SK-N-SH (cell line): ENCODE measurements at regions not wholly inside any gene's neighbourhood (a gene's known extent, or its start where the extent isn't known, plus 50 kb on each side); places are given as distances from the start of the nearest gene placed in this dataset.

Experiments used
- CTCF ChIA-PET: fragments of 300-600, 350-600 bp; formaldehyde crosslinking; extraction: SDS; loops from one replicate; lab custom pipeline; 2021; lab: Yijun Ruan, JAX
- POLR2A ChIA-PET: fragments of 350-600 bp; sonication (Branson Sonifier 250); formaldehyde crosslinking; extraction: SDS; loops from one replicate; lab custom pipeline; 2020; ENCODE audit warnings: antibody characterized with exemption, inconsistent platforms; lab: Yijun Ruan, JAX
- DNase-seq: peaks from one replicate; pipeline ENCODE4 v3.0.0; 2012
- H2AFZ ChIP-seq: fragments of 200-600 bp; sonication (generic); 2 replicates; pipeline ENCODE4 v1.8.1; 2016; ENCODE audit warnings: antibody characterized with exemption, mild to moderate bottlenecking, low read depth
- H3F3A ChIP-seq: fragments of 200-600 bp; sonication (generic); replicated peaks from 2 replicates; pipeline ENCODE3; 2016; ENCODE audit warnings: antibody characterized with exemption, mild to moderate bottlenecking; ENCODE audit not compliant: insufficient read depth
- H3K27ac ChIP-seq, 2 experiments: fragments of 200-500 bp in 1 of 2; fragments of 200-600 bp in 1 of 2; sonication (Bioruptor generic) in 1 of 2; sonication (generic), shearing (Covaris generic) in 1 of 2; 2 replicates each; pipeline versions ENCODE4 v1.5.1 to v1.6.1; 2014 to 2016; ENCODE audit warnings: low read depth in 2 of 2, inconsistent platforms in 1 of 2, low read length in 1 of 2, mild to moderate bottlenecking in 1 of 2, mixed read lengths in 1 of 2
- H3K27me3 ChIP-seq: fragments of 200-600 bp; sonication (generic), shearing (Covaris generic); 2 replicates; pipeline ENCODE4 v1.6.1; 2016; ENCODE audit warnings: mixed run types; ENCODE audit not compliant: insufficient read depth
- H3K36me3 ChIP-seq, 2 experiments: fragments of 200-500 bp in 1 of 2; fragments of 200-600 bp in 1 of 2; sonication (Bioruptor generic) in 1 of 2; sonication (generic) in 1 of 2; replicated peaks in 1 of 2; 2 replicates each; pipeline versions ENCODE3 to v1.5.1; 2014 to 2016; ENCODE audit warnings: low read length in 1 of 2, mild to moderate bottlenecking in 1 of 2; ENCODE audit not compliant: insufficient read depth in 2 of 2, control insufficient read depth in 1 of 2
- H3K4me1 ChIP-seq, 2 experiments: fragments of 200-500 bp in 1 of 2; fragments of 200-600 bp in 1 of 2; sonication (Bioruptor generic) in 1 of 2; sonication (generic), shearing (Covaris generic) in 1 of 2; 2 replicates each; pipeline versions ENCODE4 v1.5.1 to v1.6.1; 2014 to 2016; ENCODE audit warnings: low read depth in 1 of 2, low read length in 1 of 2, mixed run types in 1 of 2; ENCODE audit not compliant: insufficient read depth in 2 of 2, control insufficient read depth in 1 of 2
- H3K4me2 ChIP-seq: fragments of 200-600 bp; sonication (generic), shearing (Covaris generic); 2 replicates; pipeline ENCODE4 v1.6.1; 2017; ENCODE audit warnings: mixed run types
- H3K4me3 ChIP-seq, 2 experiments: fragments of 200-500 bp in 1 of 2; fragments of 200-600 bp in 1 of 2; sonication (Bioruptor generic) in 1 of 2; sonication (generic), shearing (Covaris generic) in 1 of 2; 2 replicates each; pipeline versions ENCODE4 v1.5.1 to v1.8.1; 2014 to 2016; ENCODE audit warnings: low read depth in 2 of 2, inconsistent platforms in 1 of 2, low read length in 1 of 2, mild to moderate bottlenecking in 1 of 2, mixed read lengths in 1 of 2, moderate library complexity in 1 of 2
- H3K79me2 ChIP-seq: fragments of 200-600 bp; sonication (generic); 2 replicates; pipeline ENCODE4 v1.8.1; 2017; ENCODE audit warnings: mild to moderate bottlenecking; ENCODE audit not compliant: insufficient read depth
- H3K9ac ChIP-seq: fragments of 200-600 bp; sonication (generic); 2 replicates; pipeline ENCODE4 v1.6.1; 2017; ENCODE audit warnings: mixed run types
- H3K9me2 ChIP-seq: fragments of 200-600 bp; sonication (generic); 2 replicates; pipeline ENCODE4 v1.6.1; 2017; ENCODE audit warnings: mixed run types
- H3K9me3 ChIP-seq: fragments of 200-600 bp; sonication (generic); 2 replicates; pipeline ENCODE4 v1.6.1; 2017; ENCODE audit warnings: mixed run types, mild to moderate bottlenecking, moderate library complexity
- H4K20me1 ChIP-seq: fragments of 200-600 bp; sonication (generic); 2 replicates; pipeline ENCODE4 v1.6.1; 2017; ENCODE audit warnings: mild to moderate bottlenecking, mixed run types; ENCODE audit not compliant: insufficient read depth
- ELF1 ChIP-seq: IDR thresholded peaks from 2 replicates; pipeline ENCODE4 v1.4.0; 2012
- EP300 ChIP-seq, 2 experiments: IDR thresholded peaks; 2 replicates each; pipeline versions ENCODE4 v1.4.0 to v1.6.1; 2012; ENCODE audit warnings: borderline replicate concordance in 1 of 2, low read depth in 1 of 2, low read length in 1 of 2
- EZH2phosphoT487 ChIP-seq: fragments of 200-600 bp; sonication (generic); IDR thresholded peaks from 2 replicates; pipeline ENCODE4 v1.6.1; 2017; ENCODE audit warnings: low read depth, mixed run types, mild to moderate bottlenecking, antibody characterized with exemption, moderate library complexity, borderline replicate concordance
- FOXJ3 ChIP-seq: sonication (generic); formaldehyde crosslinking; IDR thresholded peaks from 2 replicates; pipeline ENCODE4 v1.5.1; 2020; ENCODE audit warnings: mild to moderate bottlenecking, missing genetic modification reagents
- FOXM1 ChIP-seq: IDR thresholded peaks from 2 replicates; pipeline ENCODE4 v1.4.0; 2012; ENCODE audit warnings: low read depth, mild to moderate bottlenecking
- GATA2 ChIP-seq: sonication (generic); formaldehyde crosslinking; IDR thresholded peaks from 2 replicates; pipeline ENCODE4 v1.5.0; 2020; ENCODE audit warnings: mild to moderate bottlenecking, missing genetic modification reagents
- JUND ChIP-seq: IDR thresholded peaks from 2 replicates; pipeline ENCODE4 v1.4.0; 2012
- MXI1 ChIP-seq: IDR thresholded peaks from 2 replicates; pipeline ENCODE4 v1.6.1; 2012; ENCODE audit warnings: mild to moderate bottlenecking, low read depth, low read length, improper control_type of control experiment
- NFIC ChIP-seq: IDR thresholded peaks from 2 replicates; pipeline ENCODE4 v1.4.0; 2012; ENCODE audit warnings: borderline replicate concordance
- PBX3 ChIP-seq: IDR thresholded peaks from 2 replicates; pipeline ENCODE4; 2012
- POLR2AphosphoS5 ChIP-seq: IDR thresholded peaks from 2 replicates; pipeline ENCODE4 v1.6.1; 2012; ENCODE audit warnings: low read depth, low read length
- RAD21 ChIP-seq: IDR thresholded peaks from 2 replicates; pipeline ENCODE4 v1.6.1; 2012; ENCODE audit warnings: mild to moderate bottlenecking, low read length
- RFX5 ChIP-seq: IDR thresholded peaks from 2 replicates; pipeline ENCODE4 v1.6.1; 2012; ENCODE audit warnings: mild to moderate bottlenecking, improper control_type of control experiment, low read length
- RXRA ChIP-seq: IDR thresholded peaks from 2 replicates; pipeline ENCODE4 v1.4.0; 2012; ENCODE audit warnings: low read depth, mild to moderate bottlenecking, borderline replicate concordance
- TCF12 ChIP-seq: IDR thresholded peaks from 2 replicates; pipeline ENCODE4 v1.4.0; 2012
- TEAD4 ChIP-seq: IDR thresholded peaks from 2 replicates; pipeline ENCODE4 v1.4.0; 2012; ENCODE audit warnings: mild to moderate bottlenecking, borderline replicate concordance; ENCODE audit not compliant: insufficient read depth
- USF1 ChIP-seq: IDR thresholded peaks from 2 replicates; pipeline ENCODE4 v1.4.0; 2012; ENCODE audit warnings: low read depth, borderline replicate concordance
- YY1 ChIP-seq: IDR thresholded peaks from 2 replicates; pipeline ENCODE4 v1.4.0; 2012; ENCODE audit warnings: low read depth, mild to moderate bottlenecking
- ZBTB33 ChIP-seq: IDR thresholded peaks from 2 replicates; pipeline ENCODE4 v1.4.0; 2012; ENCODE audit warnings: low read depth, borderline replicate concordance
- WGBS: methylation state at CpG from one replicate; pipeline ENCODE4 v1.1.6; 2017; ENCODE audit warnings: low lambda C conversion rate; 5-methylcytosine and 5-hydroxymethylcytosine counted together

GRCh38 chr6:89027756-89028155 lies 52.8 kb upstream of the PNRC1 start:
- 68% methylated on average over 2 of the region's 2 CpGs for whole genome bisulfite sequencing
- no peak for TF ChIP-seq FOXM1
- TF ChIP-seq USF1 = no peak
- TF ChIP-seq TEAD4 = no peak
- TF ChIP-seq ELF1 = no peak
- no peak for TF ChIP-seq POLR2AphosphoS5
- TF ChIP-seq EZH2phosphoT487 = no peak
- TF ChIP-seq NFIC = no peak
- no peak for TF ChIP-seq ZBTB33
- TF ChIP-seq JUND = no peak
- no peak for TF ChIP-seq RFX5
- no peak for TF ChIP-seq MXI1
- no peak for TF ChIP-seq RXRA
- no peak for TF ChIP-seq GATA2 (CRISPR knock-in tag)
- no peak for TF ChIP-seq TCF12
- TF ChIP-seq PBX3 = no peak
- no peak for TF ChIP-seq YY1
- TF ChIP-seq EP300 (IDR thresholded peaks at IDR 0.05; ENCODE audit: borderline replicate concordance in 1 of 2, low read depth in 1 of 2, low read length in 1 of 2) = no peak
- TF ChIP-seq, all 33 proteins: peak for 0
- no peaks in the 10 kb centered on the region for H4K20me1 ChIP-seq
- no peak overlapping the region for H2AFZ ChIP-seq
- H3K4me2 ChIP-seq = no peak overlapping the region
- H3K9me2 ChIP-seq = no peaks in the 10 kb centered on the region
- no peak overlapping the region for H3K9ac ChIP-seq
- no peak overlapping the region for H3K4me3 ChIP-seq
- no peak overlapping the region for H3K27ac ChIP-seq
- no peaks in the 10 kb centered on the region for H3K27me3 ChIP-seq
- H3K79me2 ChIP-seq = no peaks in the 10 kb centered on the region
- no peaks in the 10 kb centered on the region for H3K4me1 ChIP-seq
- H3K9me3 ChIP-seq = no peaks in the 10 kb centered on the region
- ChIA-PET POLR2A (no interaction called here), CTCF (interaction anchor here (0.9 kb wide), 1 partner anchor 44 kb away, joined by 3 read pairs; no protein-coding TSS in a partner anchor)
- H3F3A ChIP-seq = no peaks in the 10 kb centered on the region
- DNase-seq = no peak
- no peaks in the 10 kb centered on the region for H3K36me3 ChIP-seq

- Histone ChIP-seq H3K4me3 (no peak overlapping the region), H3K4me1 (no peaks in the 10 kb centered on the region), H3K9ac (no peak overlapping the region), H3K79me2 (no peaks in the 10 kb centered on the region), H3K27ac (no peak overlapping the region), H3K4me2 (no peak overlapping the region), H3K9me2 (no peaks in the 10 kb centered on the region), H3K27me3 (no peaks in the 10 kb centered on the region), H3K9me3 (no peaks in the 10 kb centered on the region), H4K20me1 (no peaks in the 10 kb centered on the region), H3K36me3 (no peaks in the 10 kb centered on the region), H3F3A (peaks cover 2% of the 10 kb centered on the region), H2AFZ (no peak overlapping the region)
- ChIA-PET POLR2A (no interaction called here), CTCF (no interaction called here)
- no peak for DNase-seq
- WGBS = 95% methylated on average over 4 of the region's 4 CpGs
- TF ChIP-seq RAD21 (no peak), FOXJ3 (no peak)
Measured at GRCh38 chr6:89026151-89026550, 54.4 kb upstream of the PNRC1 start.
